HG02852 (cell line): ENCODE measurements at regions not wholly inside any gene's neighbourhood (a gene's known extent, or its start where the extent isn't known, plus 50 kb on each side); places are given as distances from the start of the nearest gene placed in this dataset.

Experiments
- ATAC-seq: cut with Tn5 transposase; IDR thresholded peaks from one replicate; pipeline ENCODE4 v1.9.1; 2021; ENCODE audit warnings: mild to moderate bottlenecking, moderate library complexity; ENCODE audit not compliant: unreplicated experiment

DNA sequence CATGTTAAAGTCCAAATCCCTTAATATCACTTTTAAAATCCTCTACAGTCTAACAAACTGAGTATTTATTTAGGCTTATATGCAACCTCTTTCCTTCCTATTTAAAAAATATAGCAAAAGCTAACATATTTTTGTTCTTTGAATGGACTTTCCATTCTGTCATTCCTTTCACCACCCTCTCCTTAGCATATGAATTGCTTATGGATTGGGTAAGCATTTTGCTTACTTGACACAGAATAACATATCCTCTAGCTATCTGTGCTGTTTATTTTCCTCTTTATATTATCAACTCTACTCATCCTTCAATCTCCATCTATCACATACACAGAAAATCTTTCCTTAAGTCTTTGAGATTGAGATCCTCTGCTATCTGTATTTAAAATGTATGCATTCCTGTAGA, 206.1 kb upstream of the NEIL3 start:
- no peak for ATAC-seq

DNA sequence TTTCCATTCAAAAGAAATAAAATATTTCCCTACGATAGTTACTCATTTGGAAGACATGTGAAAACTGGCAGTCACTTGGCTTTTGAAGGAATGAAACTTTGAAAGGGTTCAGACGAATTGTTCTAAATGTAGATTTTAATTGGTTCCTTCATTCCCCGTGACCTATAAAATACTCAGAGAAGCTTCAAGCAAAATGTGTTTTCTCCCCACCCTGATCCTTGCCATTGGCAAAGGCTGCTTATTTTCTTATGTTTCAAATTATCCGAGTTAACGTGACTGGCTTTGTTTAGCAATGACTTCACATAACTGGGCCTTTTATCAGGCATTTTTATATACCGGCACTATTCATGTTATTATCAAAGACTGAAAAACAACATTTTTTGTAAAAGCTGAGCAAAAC, 204.1 kb upstream of the NEIL3 start:
- no peak for ATAC-seq

DNA sequence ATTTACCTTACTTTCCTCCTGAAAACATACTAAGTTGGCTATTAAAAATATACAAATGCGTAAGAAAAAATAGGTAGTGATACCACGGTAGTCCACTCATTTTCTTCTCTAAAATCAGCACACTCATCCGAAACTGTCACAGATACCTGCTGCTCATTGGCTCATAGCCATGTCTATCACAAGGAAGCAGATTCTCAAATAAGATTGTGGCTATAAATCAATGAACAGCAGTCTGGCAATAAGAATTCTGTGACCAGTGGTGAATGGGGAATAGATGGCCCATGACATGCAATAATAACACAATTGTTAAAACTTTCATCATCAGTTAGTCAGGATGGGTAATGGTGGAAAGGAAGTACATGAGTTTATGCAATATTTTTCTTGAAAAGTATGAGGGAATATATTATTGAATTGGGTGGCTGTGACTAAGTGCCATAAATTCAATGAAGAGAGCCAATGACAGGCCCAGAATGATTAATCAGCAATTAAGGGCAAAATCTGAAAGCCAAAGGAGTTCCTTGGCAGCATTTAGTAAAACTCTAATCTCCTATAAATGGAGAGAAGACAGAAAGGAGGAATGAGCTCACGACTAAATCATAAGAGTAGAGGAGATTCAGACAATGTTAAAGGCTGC, 202.3 kb upstream of the NEIL3 start:
- no peak for ATAC-seq

DNA sequence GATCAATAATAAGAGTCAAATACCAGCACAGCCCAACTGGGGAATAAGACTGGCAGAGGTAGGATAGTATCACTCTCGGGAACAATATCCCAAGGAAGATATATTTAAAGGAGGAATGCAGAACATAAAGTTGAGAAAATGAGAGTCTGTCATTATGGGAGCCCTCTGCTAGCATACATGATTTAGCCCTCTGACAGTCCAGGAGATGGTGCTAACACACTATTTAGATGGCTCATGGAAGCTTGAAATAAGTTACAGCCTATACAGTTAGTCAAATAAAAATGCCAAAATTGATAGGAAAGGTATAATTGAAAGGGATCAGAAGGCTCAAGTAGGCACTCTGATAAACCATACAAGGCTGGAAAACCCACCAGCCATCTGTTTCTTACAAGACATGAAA, 201.0 kb upstream of the NEIL3 start:
- ATAC-seq: no peak

DNA sequence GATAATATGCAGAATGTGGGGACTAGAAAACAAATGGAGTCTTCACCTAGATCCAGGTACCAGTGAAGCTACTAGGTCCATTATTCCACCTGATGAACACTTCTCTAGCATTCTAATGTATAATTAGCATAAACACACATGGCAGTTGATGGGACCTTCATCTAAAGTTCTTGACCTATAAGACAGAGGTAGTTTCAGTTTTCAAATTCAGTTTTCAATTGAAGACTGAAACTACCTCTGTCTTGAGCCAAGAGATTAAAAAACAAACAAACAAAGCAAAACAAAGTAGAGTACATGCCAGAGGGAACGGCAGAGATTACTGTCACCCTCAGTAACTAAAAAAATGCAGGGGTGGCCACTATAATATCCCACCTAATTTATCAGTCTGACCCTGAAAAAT, 199.9 kb upstream of the NEIL3 start:
- ATAC-seq: no peak

DNA sequence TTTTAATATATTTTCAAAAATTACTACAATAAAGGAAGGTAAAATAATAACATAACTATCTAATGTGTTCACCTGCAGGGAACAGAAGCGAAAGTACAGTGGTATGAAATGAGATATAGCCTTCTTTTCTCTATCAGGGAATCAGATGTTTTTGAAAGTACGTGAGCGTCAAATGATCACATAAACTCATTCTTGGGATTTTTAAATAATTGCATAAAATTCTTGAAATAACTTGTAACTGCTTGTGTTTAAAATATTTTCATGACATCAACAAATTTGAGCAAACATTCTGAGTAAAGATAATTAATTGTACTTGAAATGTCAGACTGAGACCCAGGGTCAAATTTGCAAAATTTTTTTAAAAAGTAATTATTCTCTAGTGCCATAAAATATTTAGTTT, 193.5 kb upstream of the NEIL3 start:
- ATAC-seq: no peak

DNA sequence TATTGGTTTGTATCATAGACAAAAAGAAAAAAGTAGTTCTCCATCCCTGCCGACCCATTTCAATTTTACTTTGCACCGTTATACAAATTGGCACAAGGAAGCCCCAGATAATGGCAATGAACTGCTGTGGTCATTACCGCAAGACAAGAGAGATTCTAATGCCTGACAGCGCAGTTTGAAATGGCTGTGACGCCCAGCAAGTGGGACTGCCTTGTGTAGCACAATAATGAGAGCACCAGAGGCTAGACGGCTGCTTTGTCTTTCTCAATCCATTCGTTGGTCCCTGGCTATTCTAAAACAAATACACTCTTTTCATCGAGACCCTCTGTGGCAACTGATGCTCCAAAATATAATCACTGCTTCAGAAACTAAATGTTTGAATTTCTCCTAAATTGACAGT, 192.4 kb upstream of the NEIL3 start:
- ATAC-seq: no peak

DNA sequence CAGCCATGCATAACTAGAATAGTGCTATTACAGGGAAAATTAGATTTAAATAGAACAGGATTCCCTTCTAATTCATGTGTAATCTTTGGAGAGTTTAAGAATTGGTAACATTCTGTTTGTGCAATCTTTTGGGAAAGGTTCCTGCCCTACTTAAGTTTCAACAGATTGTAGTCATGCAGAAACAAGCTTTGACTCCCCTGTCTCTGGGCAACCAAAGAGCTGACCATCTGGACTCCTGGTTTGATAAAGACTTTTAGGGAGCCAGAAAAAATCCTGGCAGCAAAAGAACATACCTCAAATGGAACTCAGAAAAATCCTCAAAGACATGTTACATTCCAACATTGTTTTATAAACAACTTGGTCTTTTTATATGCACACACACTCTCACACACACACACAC, 191.1 kb upstream of the NEIL3 start:
- no peak for ATAC-seq

DNA sequence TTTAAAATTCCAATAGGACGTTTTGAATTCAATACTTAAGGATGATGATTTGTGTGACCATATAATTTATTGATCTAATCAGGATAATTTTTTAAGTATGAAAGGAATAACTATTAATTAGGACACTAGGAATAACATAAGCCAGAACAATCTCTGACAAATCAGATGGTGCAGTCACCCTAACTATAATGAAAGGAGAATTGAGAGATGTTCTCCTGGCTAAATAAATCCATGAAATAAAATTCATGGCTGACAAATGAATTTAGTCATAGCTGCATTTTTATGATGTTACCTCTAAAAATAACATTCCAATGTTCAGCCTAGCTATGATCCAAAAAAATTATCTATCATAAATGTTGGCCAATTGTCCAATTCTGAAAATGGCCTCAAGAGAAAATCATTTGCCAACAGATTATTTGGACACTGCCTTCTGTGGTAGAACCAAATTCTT, 190.6 kb upstream of the NEIL3 start:
- no peak for ATAC-seq

DNA sequence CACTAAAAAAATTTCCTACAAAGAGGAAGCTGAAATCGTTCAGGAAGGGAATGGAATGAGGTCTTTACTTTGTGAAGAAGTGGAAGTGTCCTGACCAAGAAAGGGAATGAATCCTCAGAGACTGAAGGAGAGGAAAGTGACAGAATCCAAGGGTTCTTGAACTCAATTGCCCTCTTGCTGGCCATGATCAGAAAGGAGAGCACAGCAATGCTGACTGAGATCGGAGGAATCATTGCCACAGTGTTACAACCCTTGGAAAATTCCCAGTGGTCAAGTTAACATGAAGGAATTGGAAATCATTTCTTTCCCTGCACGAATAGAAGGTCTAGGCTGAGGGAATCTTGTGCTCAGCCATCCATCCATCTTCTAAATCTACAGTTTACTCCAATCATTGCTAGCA, 190.0 kb upstream of the NEIL3 start:
- ATAC-seq: no peak

DNA sequence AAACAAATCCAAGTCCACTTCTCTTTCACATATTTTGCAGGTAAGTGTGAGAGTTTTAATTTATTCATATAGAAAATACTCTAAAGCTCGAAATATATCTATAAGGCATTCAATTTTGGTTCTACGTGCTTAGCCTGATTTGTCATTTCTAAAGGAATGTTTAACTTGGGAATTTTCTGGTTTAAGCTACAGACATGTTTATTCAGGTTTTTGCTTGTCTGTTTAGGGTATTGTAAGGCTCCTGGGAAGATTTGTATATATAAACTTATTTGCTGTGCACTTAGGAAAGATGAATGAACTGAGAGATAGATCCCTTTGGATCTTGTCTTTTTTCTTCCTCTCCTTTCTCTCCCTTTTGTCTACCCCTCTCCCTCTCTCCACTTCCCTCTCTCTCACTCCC, 185.9 kb upstream of the NEIL3 start:
- ATAC-seq: no peak

DNA sequence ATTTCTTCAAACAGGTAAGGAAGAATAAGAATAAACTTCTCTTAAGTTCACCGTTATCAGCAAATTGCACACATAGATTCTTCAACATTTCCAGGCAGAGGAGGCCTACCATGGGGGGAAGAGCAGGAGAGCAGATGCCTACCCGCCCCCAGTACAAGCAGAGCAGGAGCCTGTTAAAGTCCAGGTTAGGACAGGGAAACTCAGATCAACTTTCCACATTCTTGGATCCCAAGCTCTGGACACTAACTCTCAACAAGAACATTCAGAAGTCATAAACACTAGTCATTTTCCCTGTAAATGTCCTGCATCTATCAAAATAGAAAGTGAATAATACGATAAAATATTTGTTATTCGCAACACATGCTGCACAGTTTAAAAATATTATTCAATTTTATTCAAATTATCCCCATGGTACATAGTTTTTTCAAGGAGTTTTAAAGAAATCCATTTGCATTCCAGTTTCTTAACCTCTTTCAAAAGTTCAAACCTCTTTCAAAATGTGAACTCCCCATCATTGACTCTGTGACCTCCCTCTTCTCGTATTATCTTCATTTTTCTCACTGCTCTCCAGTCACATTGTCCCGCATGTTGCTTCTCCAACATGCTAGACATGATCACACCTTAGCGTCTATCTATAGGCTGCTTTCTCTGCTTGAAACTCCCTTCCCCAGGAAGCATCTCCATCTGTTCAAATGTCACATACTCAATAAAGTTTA, 185.2 kb upstream of the NEIL3 start:
- no peak for ATAC-seq

DNA sequence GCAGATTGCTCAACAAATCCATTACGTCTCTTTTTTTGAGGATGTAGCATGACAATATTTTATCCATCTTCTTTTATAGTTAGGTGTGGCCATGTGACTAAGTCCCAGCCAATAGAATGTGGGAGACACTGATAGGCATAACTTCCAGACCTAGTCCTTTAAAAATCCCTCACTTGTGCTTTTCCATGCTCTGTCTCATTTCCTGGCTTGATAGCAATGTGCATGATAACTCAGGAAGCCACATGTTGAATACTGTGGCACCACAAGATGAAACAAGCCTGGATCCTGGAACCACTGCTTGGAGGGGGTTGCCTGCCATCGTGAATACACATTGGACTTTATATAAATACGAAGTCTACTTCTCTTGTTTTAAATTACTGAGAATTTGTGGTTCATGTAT, 184.0 kb upstream of the NEIL3 start:
- ATAC-seq: no peak

DNA sequence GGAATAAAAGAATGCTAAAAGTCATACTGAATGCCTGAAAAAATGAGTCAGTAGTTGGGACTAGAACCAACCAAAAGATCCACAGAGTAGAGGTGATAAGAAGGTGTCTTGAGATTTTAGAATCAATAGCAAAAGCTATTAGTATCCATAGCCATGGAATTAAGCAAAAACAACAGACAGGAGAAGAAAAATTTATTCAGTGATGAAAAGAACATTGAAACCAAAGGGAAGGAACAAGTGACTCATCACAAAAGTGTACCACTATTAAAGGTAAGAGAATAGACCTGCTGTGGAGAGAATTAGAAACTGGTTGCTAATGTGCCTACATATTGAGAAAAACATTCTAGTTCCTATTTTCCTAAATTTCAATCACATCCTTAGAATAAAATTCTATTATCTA, 182.0 kb upstream of the NEIL3 start:
- no peak for ATAC-seq

DNA sequence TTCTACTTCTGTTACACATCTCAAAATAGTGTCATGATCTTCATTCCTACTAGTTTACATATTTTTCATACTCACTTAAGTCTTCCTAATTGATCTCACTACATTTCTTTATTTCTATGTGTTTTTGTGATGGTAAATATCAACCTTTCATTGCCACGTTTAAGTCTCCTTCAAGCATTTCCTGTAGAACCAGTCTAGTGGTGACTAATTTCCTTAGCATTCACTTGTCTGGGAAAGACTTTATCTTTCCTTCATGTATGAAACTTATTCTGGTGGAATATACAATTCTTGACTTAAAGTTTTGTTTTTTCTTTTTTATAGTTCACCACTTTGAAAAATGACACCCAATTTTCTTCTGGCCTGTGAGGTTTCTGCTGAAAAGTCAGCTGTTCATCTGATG, 181.4 kb upstream of the NEIL3 start:
- ATAC-seq: no peak

DNA sequence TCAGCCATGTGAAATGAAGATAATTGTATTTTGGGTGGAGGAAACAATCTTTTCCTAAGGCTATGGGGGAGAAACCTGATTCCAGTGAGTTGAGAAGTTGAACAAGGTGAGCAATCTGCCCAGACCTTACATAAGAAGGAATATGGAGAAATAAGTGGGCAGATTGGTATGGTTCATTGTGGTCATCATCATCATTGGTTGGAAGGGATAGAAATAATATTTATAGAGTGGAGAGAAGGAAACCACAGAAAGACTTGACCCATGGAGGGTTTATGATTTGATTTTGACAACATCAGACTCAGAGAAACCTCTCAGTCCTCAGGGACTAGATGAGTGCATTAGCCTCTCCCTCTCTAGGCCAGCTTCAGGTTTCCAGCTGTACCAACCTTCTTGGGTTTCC, 177.9 kb upstream of the NEIL3 start:
- ATAC-seq: no peak

DNA sequence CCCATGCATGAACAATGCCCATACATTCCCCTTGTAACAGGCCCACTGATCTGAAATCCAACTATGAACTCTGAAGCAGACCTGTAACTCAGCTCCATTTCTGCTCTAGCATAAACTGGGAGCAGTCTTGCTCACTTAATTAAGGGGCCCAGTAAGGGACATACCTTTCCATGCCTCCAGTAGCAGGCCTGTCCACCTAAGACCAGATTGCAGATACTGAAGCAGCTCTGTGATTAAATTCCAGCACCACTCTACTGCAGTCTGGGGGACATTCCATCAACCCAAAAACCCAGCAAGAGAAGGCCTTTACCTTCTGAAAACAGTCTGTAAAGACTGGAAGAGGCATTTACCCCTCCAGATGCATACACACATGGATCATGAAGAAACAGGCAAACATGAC, 162.0 kb upstream of the NEIL3 start:
- no peak for ATAC-seq

DNA sequence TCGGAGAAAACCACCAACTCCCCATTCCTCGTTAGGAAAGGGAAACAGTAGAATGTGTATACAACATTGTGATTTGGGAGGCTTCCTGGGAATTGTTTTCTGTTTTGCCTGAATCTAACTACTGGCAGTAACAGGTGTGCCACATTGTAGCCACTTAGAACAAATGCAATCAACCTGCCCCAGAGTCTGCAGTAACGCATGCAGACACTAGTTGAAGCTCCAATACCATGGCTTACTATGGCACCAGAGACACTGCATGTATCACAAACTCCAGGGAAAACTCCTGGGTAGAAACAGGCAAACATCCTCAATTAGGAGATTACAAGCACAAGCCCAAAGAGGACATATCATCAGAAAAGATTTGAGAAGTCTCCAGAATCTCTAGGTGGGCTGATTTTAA, 154.2 kb upstream of the NEIL3 start:
- ATAC-seq: no peak

DNA sequence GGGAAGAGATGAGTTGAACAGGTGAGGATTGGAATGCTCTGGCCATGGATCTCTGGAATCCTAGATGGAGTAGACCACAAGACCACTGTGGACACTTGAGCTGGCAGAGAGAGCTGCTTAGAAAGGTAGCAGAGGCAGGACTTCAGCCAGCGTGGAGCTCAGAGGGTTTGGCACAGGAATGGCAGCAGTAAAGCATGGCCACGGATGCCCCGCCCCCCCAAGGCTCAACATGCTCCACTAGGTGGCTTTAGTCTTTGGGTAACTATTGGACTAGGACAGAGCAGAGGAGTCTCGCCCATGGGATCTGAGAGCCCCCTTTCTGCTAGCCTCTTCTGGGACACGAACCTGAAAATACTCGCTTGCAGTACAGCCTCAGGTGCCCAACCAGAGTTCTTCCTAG, 150.1 kb upstream of the NEIL3 start:
- no peak for ATAC-seq

DNA sequence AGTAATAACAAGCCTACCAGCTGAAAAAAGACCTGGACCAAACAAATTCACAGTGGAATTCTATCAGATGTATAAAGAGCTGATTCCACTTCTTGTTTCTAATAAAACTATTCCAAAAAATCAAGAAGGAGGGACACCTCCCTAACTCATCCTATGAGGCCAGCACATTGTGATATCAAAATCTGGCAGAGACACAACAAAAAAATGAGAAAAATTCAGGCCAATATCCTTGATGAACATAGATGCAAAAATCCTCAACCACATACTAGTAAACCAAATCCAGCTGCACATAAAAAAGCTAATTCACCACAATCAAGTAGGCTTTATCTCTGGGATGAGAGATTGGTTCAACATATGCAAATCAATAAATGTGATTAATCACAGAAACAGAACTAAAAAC, 147.9 kb upstream of the NEIL3 start:
- no peak for ATAC-seq

DNA sequence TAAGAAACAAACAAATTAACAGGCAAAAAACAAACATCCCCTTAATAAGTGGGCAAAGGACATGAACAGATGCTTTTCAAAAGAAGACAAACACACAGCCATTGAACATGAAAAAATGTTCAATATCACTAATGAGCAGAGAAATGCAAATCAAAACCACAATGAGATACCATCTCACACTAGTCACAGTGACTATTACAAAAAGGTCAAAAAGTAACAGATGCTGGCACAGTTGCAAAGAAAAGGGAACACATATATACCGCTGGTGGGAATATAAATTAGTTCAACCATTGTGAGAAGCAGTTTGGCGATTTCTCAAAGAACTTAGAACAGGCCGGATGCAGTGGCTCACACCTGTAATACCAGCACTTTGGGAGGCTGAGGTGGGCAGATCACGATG, 146.1 kb upstream of the NEIL3 start:
- ATAC-seq: no peak

DNA sequence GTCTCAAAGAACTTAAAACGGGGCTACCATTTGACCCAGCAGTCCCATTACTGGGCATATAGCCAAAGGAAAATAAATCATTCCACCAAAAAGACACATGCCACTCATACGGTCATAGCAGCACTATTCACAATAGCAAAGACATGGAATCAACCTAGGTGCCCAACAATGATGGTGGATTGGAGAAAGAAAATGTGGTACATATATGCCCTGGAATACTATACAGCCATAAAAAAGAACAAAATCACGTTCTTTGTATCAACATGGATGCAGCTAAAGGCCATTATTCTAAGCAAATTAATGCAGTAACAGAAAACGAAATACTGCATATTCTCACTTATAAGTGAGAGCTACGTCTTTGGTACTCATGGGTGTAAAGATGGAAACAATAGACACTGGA, 138.1 kb upstream of the NEIL3 start:
- no peak for ATAC-seq

DNA sequence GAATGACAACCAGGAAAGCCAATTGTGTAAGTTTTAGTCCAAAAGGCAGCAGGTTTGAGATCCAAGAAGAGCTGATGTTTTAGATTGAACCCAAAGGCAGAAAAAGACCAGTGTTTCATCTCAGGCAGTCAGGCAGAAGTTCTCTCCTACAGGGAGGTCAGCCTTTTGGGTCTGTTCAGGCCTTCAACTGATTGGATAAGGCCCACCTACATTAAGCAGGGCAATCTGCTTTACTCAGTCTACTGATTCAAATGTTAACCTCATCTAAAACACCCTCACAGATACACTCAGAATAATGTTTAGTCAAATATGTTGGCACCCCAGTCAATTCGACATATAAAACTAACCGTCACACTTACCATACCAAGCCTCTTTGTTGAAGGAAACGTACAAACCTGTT, 134.2 kb upstream of the NEIL3 start:
- no peak for ATAC-seq
